CMK (cell line): ENCODE measurements at regions not wholly inside any gene's neighbourhood (a gene's known extent, or its start where the extent isn't known, plus 50 kb on each side); places are given as distances from the start of the nearest gene placed in this dataset.

Experiments used
- DNase-seq: peaks from one replicate; pipeline ENCODE4 v3.0.0-alpha.2; 2010; ENCODE audit warnings: low read depth

- DNase-seq = no peak
Observed at GRCh38 chr2:111715987-111716904, 167.7 kb downstream of the ANAPC1 start.

GRCh38 chr2:111716905-111717775, 166.9 kb downstream of the ANAPC1 start:
- DNase-seq = no peak
